Ectodermal cell (in vitro differentiated cells): ENCODE measurements at regions not wholly inside any gene's neighbourhood (a gene's known extent, or its start where the extent isn't known, plus 50 kb on each side); places are given as distances from the start of the nearest gene placed in this dataset.

Source experiments
- H3K27ac ChIP-seq: 2 replicates; pipeline ENCODE4 v1.7.0; 2013; ENCODE audit warnings: mild to moderate bottlenecking, low read depth, low read length; ENCODE audit not compliant: insufficient read depth, poor library complexity, severe bottlenecking
- H3K27me3 ChIP-seq: 2 replicates; pipeline ENCODE4 v1.7.0; 2013; ENCODE audit warnings: mild to moderate bottlenecking, low read length; ENCODE audit not compliant: insufficient read depth, control insufficient read depth, poor library complexity, severe bottlenecking
- H3K36me3 ChIP-seq: one replicate; pipeline ENCODE4 v1.7.0; 2013; ENCODE audit warnings: low read length; ENCODE audit not compliant: control insufficient read depth, insufficient read depth
- H3K4me1 ChIP-seq: one replicate; pipeline ENCODE4 v1.7.0; 2013; ENCODE audit warnings: low read length; ENCODE audit not compliant: control insufficient read depth, insufficient read depth
- H3K4me3 ChIP-seq: 2 replicates; pipeline ENCODE4 v1.7.0; 2013; ENCODE audit warnings: low read depth, low read length, control low read depth; ENCODE audit not compliant: insufficient read depth
- H3K9me3 ChIP-seq: 2 replicates; pipeline ENCODE4 v1.7.0; 2013; ENCODE audit warnings: mild to moderate bottlenecking, low read length, moderate library complexity; ENCODE audit not compliant: control insufficient read depth
- WGBS, 2 experiments: methylation state at CpG; one replicate each; pipeline ENCODE4 v1.1.7; 2013; ENCODE audit warnings: missing lambda C conversion rate in 2 of 2; 5-methylcytosine and 5-hydroxymethylcytosine counted together

- Histone ChIP-seq H3K4me3 (no peak overlapping the region), H3K27ac (no peak overlapping the region), H3K27me3 (no peaks in the 10 kb centered on the region), H3K9me3 (no peaks in the 10 kb centered on the region), H3K4me1 (no peaks in the 10 kb centered on the region), H3K36me3 (no peaks in the 10 kb centered on the region)
- WGBS, 2 experiments = 79 to 80% methylated on average over 1 to 2 of the region's 2 CpGs
These were observed 256.4 kb upstream of the TARS1 start for GRCh38 chr5:33184367-33184766.

- Histone ChIP-seq H3K27me3 (no peaks in the 10 kb centered on the region), H3K36me3 (no peaks in the 10 kb centered on the region), H3K4me3 (no peak overlapping the region), H3K27ac (no peak overlapping the region), H3K4me1 (no peaks in the 10 kb centered on the region), H3K9me3 (no peaks in the 10 kb centered on the region)
- WGBS, 2 experiments = 94% methylated on average over 3 to 4 of the region's 4 CpGs
These were observed 252.7 kb upstream of the TARS1 start for GRCh38 chr5:33188089-33188488.

- Histone ChIP-seq H3K4me3 (no peak overlapping the region), H3K4me1 (no peaks in the 10 kb centered on the region)
These were observed 245.9 kb upstream of the TARS1 start for GRCh38 chr5:33194914-33195313.

GRCh38 chr5:33195431-33196165 lies 245.2 kb upstream of the TARS1 start:
- no peaks in the 10 kb centered on the region for H3K4me1 ChIP-seq
- H3K27me3 ChIP-seq = no peaks in the 10 kb centered on the region
- 90 to 97% methylated on average over 1 to 3 of the region's 3 CpGs for WGBS, 2 experiments
- H3K9me3 ChIP-seq = no peaks in the 10 kb centered on the region
- no peak overlapping the region for H3K27ac ChIP-seq
- no peak overlapping the region for H3K4me3 ChIP-seq
- H3K36me3 ChIP-seq = no peaks in the 10 kb centered on the region

More at GRCh38 chr5:33194914-33195313, 245.9 kb upstream of the TARS1 start:
- H3K36me3 ChIP-seq = no peaks in the 10 kb centered on the region
- H3K27ac ChIP-seq = no peak overlapping the region
- no peaks in the 10 kb centered on the region for H3K27me3 ChIP-seq
- H3K9me3 ChIP-seq = no peaks in the 10 kb centered on the region

- no peak overlapping the region for H3K27ac ChIP-seq
- H3K36me3 ChIP-seq = no peaks in the 10 kb centered on the region
- H3K9me3 ChIP-seq = no peaks in the 10 kb centered on the region
- H3K27me3 ChIP-seq = no peaks in the 10 kb centered on the region
- H3K4me1 ChIP-seq = no peaks in the 10 kb centered on the region
- WGBS, 2 experiments = 95 to 97% methylated on average over 2 to 4 of the region's 4 CpGs
- H3K4me3 ChIP-seq = no peak overlapping the region
These were observed 241.9 kb upstream of the TARS1 start for GRCh38 chr5:33198836-33199235.

GRCh38 chr5:33203931-33204330 lies 236.8 kb upstream of the TARS1 start:
- no peak overlapping the region for H3K4me3 ChIP-seq
- no peak overlapping the region for H3K27ac ChIP-seq
- no peaks in the 10 kb centered on the region for H3K36me3 ChIP-seq
- no peaks in the 10 kb centered on the region for H3K4me1 ChIP-seq
- H3K27me3 ChIP-seq = no peaks in the 10 kb centered on the region
- H3K9me3 ChIP-seq = no peaks in the 10 kb centered on the region
- WGBS, 2 experiments = 100% methylated on average over 1 of the region's 1 CpG

- no peaks in the 10 kb centered on the region for H3K36me3 ChIP-seq
- no peak overlapping the region for H3K4me3 ChIP-seq
- no peak overlapping the region for H3K27ac ChIP-seq
- 89 to 94% methylated on average over 3 of the region's 3 CpGs for WGBS, 2 experiments
- H3K27me3 ChIP-seq = no peaks in the 10 kb centered on the region
- no peaks in the 10 kb centered on the region for H3K9me3 ChIP-seq
- no peaks in the 10 kb centered on the region for H3K4me1 ChIP-seq
These were observed 235.7 kb upstream of the TARS1 start for GRCh38 chr5:33205079-33205478.

- 93 to 96% methylated on average over 1 of the region's 1 CpG for WGBS, 2 experiments
- H3K4me1 ChIP-seq = no peaks in the 10 kb centered on the region
- H3K9me3 ChIP-seq = no peaks in the 10 kb centered on the region
- H3K27ac ChIP-seq = no peak overlapping the region
- no peaks in the 10 kb centered on the region for H3K36me3 ChIP-seq
- no peaks in the 10 kb centered on the region for H3K27me3 ChIP-seq
- no peak overlapping the region for H3K4me3 ChIP-seq
These were observed 234.9 kb upstream of the TARS1 start for GRCh38 chr5:33205727-33206410.

GRCh38 chr5:33206962-33207506 lies 233.7 kb upstream of the TARS1 start:
- 91 to 97% methylated on average over 3 of the region's 3 CpGs for WGBS, 2 experiments
- H3K4me1 ChIP-seq = no peaks in the 10 kb centered on the region

GRCh38 chr5:33209252-33209651 lies 231.5 kb upstream of the TARS1 start:
- no peak overlapping the region for H3K4me3 ChIP-seq
- H3K36me3 ChIP-seq = no peaks in the 10 kb centered on the region
- no peaks in the 10 kb centered on the region for H3K9me3 ChIP-seq
- no peak overlapping the region for H3K27ac ChIP-seq
- 82 to 87% methylated on average over 9 of the region's 9 CpGs for WGBS, 2 experiments
- H3K27me3 ChIP-seq = no peaks in the 10 kb centered on the region
- no peaks in the 10 kb centered on the region for H3K4me1 ChIP-seq

More at GRCh38 chr5:33206962-33207506, 233.7 kb upstream of the TARS1 start:
- no peak overlapping the region for H3K27ac ChIP-seq
- no peaks in the 10 kb centered on the region for H3K27me3 ChIP-seq
- no peak overlapping the region for H3K4me3 ChIP-seq
- no peaks in the 10 kb centered on the region for H3K9me3 ChIP-seq
- H3K36me3 ChIP-seq = no peaks in the 10 kb centered on the region
